GM20431 (cell line): ENCODE measurements at regions not wholly inside any gene's neighbourhood (a gene's known extent, or its start where the extent isn't known, plus 50 kb on each side); places are given as distances from the start of the nearest gene placed in this dataset.

ENCODE experiments used
- in situ Hi-C: fragments of 300-500 bp; cut with MseI, MboI; formaldehyde crosslinking; loops from one replicate; pipeline ENCODE4 v1.15.0; 2020; ENCODE audit warnings: low sequenced_read_pairs; ENCODE audit not compliant: unreplicated experiment

GRCh38 chr2:64819774-64820688, 166.3 kb upstream of the SERTAD2 start:
- in situ Hi-C loops = no loop called here

- in situ Hi-C loops = no loop called here
Measured at GRCh38 chr2:64820901-64821300, 167.2 kb upstream of the SERTAD2 start.

GRCh38 chr2:64823794-64824193, 165.4 kb upstream of the SLC1A4 start:
- in situ Hi-C loops = no loop called here

- in situ Hi-C loops = no loop called here
Measured at GRCh38 chr2:64825831-64826491, 163.2 kb upstream of the SLC1A4 start.

- in situ Hi-C loops = no loop called here
Measured at GRCh38 chr2:64826703-64827102, 162.5 kb upstream of the SLC1A4 start.

- in situ Hi-C loops = no loop called here
Measured at GRCh38 chr2:64828261-64828660, 160.9 kb upstream of the SLC1A4 start.

- in situ Hi-C loops = no loop called here
Measured at GRCh38 chr2:64829525-64829924, 159.7 kb upstream of the SLC1A4 start.

- in situ Hi-C loops = no loop called here
Measured at GRCh38 chr2:64831134-64831976, 157.8 kb upstream of the SLC1A4 start.

- in situ Hi-C loops = no loop called here
Measured at GRCh38 chr2:64831977-64832328, 157.2 kb upstream of the SLC1A4 start.

- in situ Hi-C loops = no loop called here
Measured at GRCh38 chr2:64832936-64833335, 156.3 kb upstream of the SLC1A4 start.

GRCh38 chr2:64836566-64836965, 152.6 kb upstream of the SLC1A4 start:
- in situ Hi-C loops = no loop called here

GRCh38 chr2:64837116-64837731, 152.0 kb upstream of the SLC1A4 start:
- in situ Hi-C loops = no loop called here

- in situ Hi-C loops = no loop called here
Measured at GRCh38 chr2:64837925-64838641, 151.1 kb upstream of the SLC1A4 start.

GRCh38 chr2:64838817-64839216, 150.4 kb upstream of the SLC1A4 start:
- in situ Hi-C loops = no loop called here

- in situ Hi-C loops = no loop called here
Measured at GRCh38 chr2:64839844-64840243, 149.4 kb upstream of the SLC1A4 start.

GRCh38 chr2:64840426-64840881, 148.7 kb upstream of the SLC1A4 start:
- in situ Hi-C loops = no loop called here

- in situ Hi-C loops = no loop called here
Measured at GRCh38 chr2:64841461-64841860, 147.7 kb upstream of the SLC1A4 start.

GRCh38 chr2:64842030-64842429, 147.2 kb upstream of the SLC1A4 start:
- in situ Hi-C loops = no loop called here

GRCh38 chr2:64844087-64844486, 145.1 kb upstream of the SLC1A4 start:
- in situ Hi-C loops = no loop called here
